ENCODE measurements at regions not wholly inside any gene's neighbourhood (a gene's known extent, or its start where the extent isn't known, plus 50 kb on each side); places are given as distances from the start of the nearest gene placed in this dataset.

DNA sequence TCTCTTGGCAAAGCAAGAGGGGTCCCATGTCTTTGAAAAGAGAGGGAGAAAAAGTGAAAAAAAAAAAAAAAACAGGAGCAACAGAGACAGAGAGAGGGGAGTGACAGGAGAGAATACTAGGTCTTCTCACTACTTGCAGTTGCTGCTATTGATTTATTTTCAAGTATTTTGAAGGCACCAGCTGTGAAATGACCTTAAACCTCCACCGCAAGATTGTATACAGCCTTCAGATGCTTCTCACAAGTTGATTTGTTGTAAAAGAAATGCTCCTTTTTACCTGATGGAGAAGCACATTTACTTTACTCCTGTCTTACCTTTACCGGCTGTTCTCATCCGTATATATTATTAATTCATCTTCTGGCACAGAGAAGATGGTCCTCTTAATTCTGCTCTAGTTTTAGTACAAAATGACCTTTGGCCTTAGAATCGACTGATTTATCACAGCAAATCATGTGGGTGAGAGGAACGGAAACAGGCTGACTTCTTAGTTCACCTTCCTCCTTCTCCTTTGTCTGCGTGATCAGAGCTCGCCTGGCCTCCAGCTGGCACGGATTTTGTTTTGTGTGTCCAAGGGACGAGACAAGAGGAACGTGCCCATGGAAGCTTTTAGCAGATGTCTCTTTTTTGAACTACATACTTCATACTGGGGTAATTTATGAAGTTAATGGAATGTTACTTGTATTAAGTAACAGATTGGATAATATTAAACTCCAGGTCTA, 82.4 kb upstream of the PACRGL start:
- no peaks in the 10 kb centered on the region for H3K36me3 ChIP-seq (replicated peaks in 1 of 2)
- TF ChIP-seq, protein P1, sequence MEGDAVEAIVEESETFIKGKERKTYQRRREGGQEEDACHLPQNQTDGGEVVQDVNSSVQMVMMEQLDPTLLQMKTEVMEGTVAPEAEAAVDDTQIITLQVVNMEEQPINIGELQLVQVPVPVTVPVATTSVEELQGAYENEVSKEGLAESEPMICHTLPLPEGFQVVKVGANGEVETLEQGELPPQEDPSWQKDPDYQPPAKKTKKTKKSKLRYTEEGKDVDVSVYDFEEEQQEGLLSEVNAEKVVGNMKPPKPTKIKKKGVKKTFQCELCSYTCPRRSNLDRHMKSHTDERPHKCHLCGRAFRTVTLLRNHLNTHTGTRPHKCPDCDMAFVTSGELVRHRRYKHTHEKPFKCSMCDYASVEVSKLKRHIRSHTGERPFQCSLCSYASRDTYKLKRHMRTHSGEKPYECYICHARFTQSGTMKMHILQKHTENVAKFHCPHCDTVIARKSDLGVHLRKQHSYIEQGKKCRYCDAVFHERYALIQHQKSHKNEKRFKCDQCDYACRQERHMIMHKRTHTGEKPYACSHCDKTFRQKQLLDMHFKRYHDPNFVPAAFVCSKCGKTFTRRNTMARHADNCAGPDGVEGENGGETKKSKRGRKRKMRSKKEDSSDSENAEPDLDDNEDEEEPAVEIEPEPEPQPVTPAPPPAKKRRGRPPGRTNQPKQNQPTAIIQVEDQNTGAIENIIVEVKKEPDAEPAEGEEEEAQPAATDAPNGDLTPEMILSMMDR (IDR thresholded peaks at IDR 0.05) = no peak
- no peak for TF ChIP-seq POLR2A (IDR thresholded peaks at IDR 0.05)
- no peak overlapping the region for H3K4me3 ChIP-seq
- H3K27ac ChIP-seq = peak overlapping the region in 2 of 5 donors; percentile 50 to 68
- H3K27me3 ChIP-seq = no peaks in the 10 kb centered on the region
- intact Hi-C loops (cut with DNase I) = no loop called here
- no peaks in the 10 kb centered on the region for H3K9me3 ChIP-seq (replicated peaks in 1 of 3)
- peaks cover 4 to 33% of the 10 kb centered on the region in 2 donors for H3K4me1 ChIP-seq (replicated peaks in 1 of 2)
- DNase-seq = peak; percentile 47 to 77 (median 59)
- WGBS, 4 donors = 26 to 39% (median 31%) methylated on average over 10 of the region's 10 CpGs

DNA sequence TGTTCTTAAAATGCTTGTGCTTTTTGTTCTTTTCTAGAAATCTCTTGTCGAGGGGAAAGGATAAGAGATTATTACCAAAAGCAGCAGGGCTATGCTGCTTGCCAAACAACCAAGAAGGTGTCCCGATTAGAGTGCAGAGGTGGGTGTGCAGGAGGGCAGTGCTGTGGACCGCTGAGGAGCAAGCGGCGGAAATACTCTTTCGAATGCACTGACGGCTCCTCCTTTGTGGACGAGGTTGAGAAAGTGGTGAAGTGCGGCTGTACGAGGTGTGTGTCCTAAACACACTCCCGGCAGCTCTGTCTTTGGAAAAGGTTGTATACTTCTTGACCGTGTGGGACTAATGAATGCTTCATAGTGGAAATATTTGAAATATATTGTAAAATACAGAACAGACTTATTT, 81.5 kb upstream of the PACRGL start:
- H3K27ac ChIP-seq = peak overlapping the region in 2 of 5 donors; percentile 50 to 68
- DNase-seq = no peak
- 73 to 80% (median 78%) methylated on average over 12 of the region's 12 CpGs for WGBS, 4 donors

DNA sequence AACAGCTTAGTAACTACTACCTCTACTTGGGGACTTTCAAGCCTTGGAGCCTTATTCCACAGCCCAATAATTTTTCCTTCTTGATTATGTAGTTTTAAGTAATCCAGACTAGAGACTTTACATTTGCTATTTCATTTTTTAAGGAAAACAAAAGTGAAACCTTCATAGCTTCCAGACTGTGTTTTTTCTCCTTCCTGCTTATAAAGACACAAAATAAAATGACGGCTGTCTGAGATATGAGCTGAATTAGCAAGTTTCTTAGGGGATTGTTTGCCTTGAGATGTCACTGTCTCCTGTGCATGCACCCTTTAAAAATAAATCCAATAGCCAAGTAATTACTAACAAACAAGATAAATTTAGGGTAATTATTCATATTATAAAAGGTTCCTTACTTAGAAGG, 78.8 kb upstream of the PACRGL start:
- H3K27ac ChIP-seq = peak overlapping the region in 1 of 5 donors; percentile 21

More for the DNA sequence above, 81.5 kb upstream of the PACRGL start:
- intact Hi-C loops (cut with DNase I) = no loop called here
- Histone ChIP-seq H3K4me3 (no peak overlapping the region), H3K9me3 (replicated peaks in 1 of 3) (no peaks in the 10 kb centered on the region), H3K4me1 (replicated peaks in 1 of 2) (peaks cover 4 to 33% of the 10 kb centered on the region in 2 donors), H3K36me3 (replicated peaks in 1 of 2) (no peaks in the 10 kb centered on the region), H3K27me3 (no peaks in the 10 kb centered on the region)
- TF ChIP-seq POLR2A (IDR thresholded peaks at IDR 0.05) = no peak
- TF ChIP-seq, protein P1 (IDR thresholded peaks at IDR 0.05) = no peak

DNA sequence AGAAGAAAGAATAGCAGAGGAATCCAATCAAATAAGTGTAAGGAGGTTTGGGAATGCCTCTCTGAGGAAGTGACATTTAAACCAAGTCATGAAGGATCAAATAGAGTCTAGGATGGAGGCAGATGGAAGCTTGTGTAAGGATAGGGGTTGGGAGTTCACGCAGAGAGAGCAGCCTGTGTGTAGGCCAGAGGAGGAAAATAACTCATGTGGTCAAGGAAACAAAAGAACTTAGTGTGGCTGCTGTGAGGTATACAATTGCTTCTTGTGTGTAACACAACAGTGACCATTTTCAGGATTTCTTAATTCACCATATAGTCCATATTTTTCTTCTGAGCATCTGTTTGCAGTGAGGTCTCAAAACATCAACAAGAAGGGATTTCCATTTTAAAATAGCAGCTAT, 77.6 kb upstream of the PACRGL start:
- no peaks in the 10 kb centered on the region for H3K36me3 ChIP-seq (replicated peaks in 1 of 2)
- H3K4me3 ChIP-seq = no peak overlapping the region
- DNase-seq = no peak
- no peak for TF ChIP-seq POLR2A (IDR thresholded peaks at IDR 0.05)
- TF ChIP-seq, protein P1 (IDR thresholded peaks at IDR 0.05) = no peak
- H3K4me1 ChIP-seq (replicated peaks in 1 of 2) = peaks cover 7 to 43% of the 10 kb centered on the region in 2 donors
- intact Hi-C loops (cut with DNase I) = no loop called here
- 63 to 98% (median 94%) methylated on average over 1 of the region's 1 CpG for WGBS, 4 donors
- H3K27ac ChIP-seq = no peak overlapping the region
- no peaks in the 10 kb centered on the region for H3K27me3 ChIP-seq
- H3K9me3 ChIP-seq (replicated peaks in 1 of 3) = no peaks in the 10 kb centered on the region

More for the DNA sequence above, 78.8 kb upstream of the PACRGL start:
- peaks cover 8 to 47% of the 10 kb centered on the region in 2 donors for H3K4me1 ChIP-seq (replicated peaks in 1 of 2)
- no peaks in the 10 kb centered on the region for H3K9me3 ChIP-seq (replicated peaks in 1 of 3)
- WGBS, 4 donors = 18 to 54% (median 37%) methylated on average over 1 of the region's 1 CpG
- no peak for TF ChIP-seq POLR2A (IDR thresholded peaks at IDR 0.05)
- TF ChIP-seq, protein P1 (IDR thresholded peaks at IDR 0.05) = no peak
- no peaks in the 10 kb centered on the region for H3K27me3 ChIP-seq
- intact Hi-C loops (cut with DNase I) = no loop called here
- no peak overlapping the region for H3K4me3 ChIP-seq
- no peak for DNase-seq
- H3K36me3 ChIP-seq (replicated peaks in 1 of 2) = no peaks in the 10 kb centered on the region
